ENCODE measurements at regions not wholly inside any gene's neighbourhood (a gene's known extent, or its start where the extent isn't known, plus 50 kb on each side); places are given as distances from the start of the nearest gene placed in this dataset.

DNA sequence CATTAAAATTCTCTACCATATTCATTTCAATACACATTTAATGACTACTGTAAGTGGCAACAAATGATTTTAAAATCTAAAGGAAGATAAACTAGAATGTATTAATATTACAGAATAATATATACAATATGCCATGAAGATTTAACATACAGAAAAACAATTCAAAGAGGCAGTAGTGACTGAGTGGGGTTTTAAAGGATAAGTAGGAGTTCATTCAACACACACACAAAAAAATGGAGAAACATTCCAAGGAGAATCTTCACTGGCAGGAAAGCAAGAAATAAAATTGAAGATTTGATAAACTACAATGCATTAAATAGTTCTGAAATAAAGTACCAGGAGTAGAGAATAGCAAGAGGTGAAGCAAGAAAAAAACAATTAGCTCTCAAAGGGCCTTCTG is 215.1 kb downstream of the IBTK start:
- no peak overlapping the region for H3K27ac ChIP-seq (ENCODE audit: low read depth, low read length, poor library complexity, severe bottlenecking)
- no peaks in the 10 kb centered on the region for H3K9me3 ChIP-seq (ENCODE audit: low read length)
- POLR2A ChIA-PET = interaction anchor here (0.5 kb wide), 1 partner anchor 211 kb away, joined by 3 read pairs; no protein-coding TSS in a partner anchor
- DNase-seq (ENCODE audit: low spot score) = no peak
- H4K20me1 ChIP-seq (ENCODE audit: insufficient read depth, low read length) = no peaks in the 10 kb centered on the region
- no peaks in the 10 kb centered on the region for H3K4me1 ChIP-seq (ENCODE audit: insufficient read depth, low read length, poor library complexity, severe bottlenecking)
- H3K4me3 ChIP-seq (ENCODE audit: low read depth, low read length, poor library complexity, severe bottlenecking) = no peak overlapping the region
- BruUV-seq (replicated peaks) = no TSS peak
- H2AFZ ChIP-seq (ENCODE audit: low read length) = no peak overlapping the region
- no peaks in the 10 kb centered on the region for H3K79me2 ChIP-seq (ENCODE audit: insufficient read depth, low read depth, low read length)
- intact Hi-C loops (cut with micrococcal nuclease; ENCODE audit: unreplicated experiment) = no loop called here
- no peak overlapping the region for H3K4me2 ChIP-seq (ENCODE audit: low read length)
- no peaks in the 10 kb centered on the region for H3K9me2 ChIP-seq (ENCODE audit: insufficient read depth, low read length)
- no peaks in the 10 kb centered on the region for H3K36me3 ChIP-seq (ENCODE audit: insufficient read depth, low read length)
- TF ChIP-seq, protein P1, sequence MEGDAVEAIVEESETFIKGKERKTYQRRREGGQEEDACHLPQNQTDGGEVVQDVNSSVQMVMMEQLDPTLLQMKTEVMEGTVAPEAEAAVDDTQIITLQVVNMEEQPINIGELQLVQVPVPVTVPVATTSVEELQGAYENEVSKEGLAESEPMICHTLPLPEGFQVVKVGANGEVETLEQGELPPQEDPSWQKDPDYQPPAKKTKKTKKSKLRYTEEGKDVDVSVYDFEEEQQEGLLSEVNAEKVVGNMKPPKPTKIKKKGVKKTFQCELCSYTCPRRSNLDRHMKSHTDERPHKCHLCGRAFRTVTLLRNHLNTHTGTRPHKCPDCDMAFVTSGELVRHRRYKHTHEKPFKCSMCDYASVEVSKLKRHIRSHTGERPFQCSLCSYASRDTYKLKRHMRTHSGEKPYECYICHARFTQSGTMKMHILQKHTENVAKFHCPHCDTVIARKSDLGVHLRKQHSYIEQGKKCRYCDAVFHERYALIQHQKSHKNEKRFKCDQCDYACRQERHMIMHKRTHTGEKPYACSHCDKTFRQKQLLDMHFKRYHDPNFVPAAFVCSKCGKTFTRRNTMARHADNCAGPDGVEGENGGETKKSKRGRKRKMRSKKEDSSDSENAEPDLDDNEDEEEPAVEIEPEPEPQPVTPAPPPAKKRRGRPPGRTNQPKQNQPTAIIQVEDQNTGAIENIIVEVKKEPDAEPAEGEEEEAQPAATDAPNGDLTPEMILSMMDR (conservative IDR thresholded peaks at IDR 0.05; ENCODE audit: low read length) = no peak
- no peak for TF ChIP-seq EZH2phosphoT487 (IDR thresholded peaks at IDR 0.05; ENCODE audit: borderline replicate concordance, low read depth, low read length)
- CTCF ChIA-PET (ENCODE audit: unreplicated experiment) = no interaction called here

DNA sequence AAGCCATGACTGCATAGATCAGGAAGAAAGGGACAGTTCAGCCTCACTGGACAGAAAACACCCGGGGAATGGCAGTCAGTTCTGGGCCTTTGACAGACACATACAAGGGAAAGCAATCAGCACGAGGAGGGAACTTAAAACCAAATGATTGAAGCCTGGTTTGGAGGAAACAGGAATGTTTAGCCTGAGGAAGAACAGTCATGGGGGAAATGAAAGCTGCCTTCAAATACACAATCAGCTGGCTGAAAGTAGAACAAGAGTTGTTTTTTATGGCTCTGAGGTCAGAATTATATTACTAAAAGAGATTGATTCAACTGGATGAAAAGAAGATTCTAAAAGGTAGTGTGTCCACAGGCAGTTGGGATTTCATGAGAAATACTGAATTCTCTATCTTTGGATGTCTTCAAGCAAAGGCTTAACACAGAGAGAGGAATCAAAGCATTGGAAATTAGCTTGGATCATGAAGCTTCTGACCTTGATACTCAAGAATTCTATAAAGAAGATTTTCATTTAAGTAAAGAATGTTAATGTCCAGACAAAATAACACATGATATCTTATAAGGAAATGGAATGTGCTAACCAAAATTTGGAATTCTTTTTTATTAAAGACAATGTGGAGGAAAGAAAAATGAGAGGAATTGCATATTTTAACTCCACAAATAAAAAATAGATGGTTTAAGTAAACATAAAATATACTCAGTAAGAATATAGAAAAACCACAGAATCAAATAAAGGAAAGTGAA is 216.6 kb downstream of the IBTK start:
- Histone ChIP-seq H3K4me3 (ENCODE audit: low read depth, low read length, poor library complexity, severe bottlenecking) (no peak overlapping the region), H3K9me3 (ENCODE audit: low read length) (no peaks in the 10 kb centered on the region), H3K27ac (ENCODE audit: low read depth, low read length, poor library complexity, severe bottlenecking) (no peak overlapping the region), H3K9me2 (ENCODE audit: insufficient read depth, low read length) (no peaks in the 10 kb centered on the region), H2AFZ (ENCODE audit: low read length) (no peak overlapping the region), H3K79me2 (ENCODE audit: insufficient read depth, low read depth, low read length) (no peaks in the 10 kb centered on the region), H3K4me2 (ENCODE audit: low read length) (no peak overlapping the region), H3K36me3 (ENCODE audit: insufficient read depth, low read length) (no peaks in the 10 kb centered on the region), H3K4me1 (ENCODE audit: insufficient read depth, low read length, poor library complexity, severe bottlenecking) (no peaks in the 10 kb centered on the region), H4K20me1 (ENCODE audit: insufficient read depth, low read length) (no peaks in the 10 kb centered on the region)
- intact Hi-C loops (cut with micrococcal nuclease; ENCODE audit: unreplicated experiment) = no loop called here
- DNase-seq (ENCODE audit: low spot score) = no peak
- no TSS peak for BruUV-seq (replicated peaks)
- no peak for TF ChIP-seq EZH2phosphoT487 (IDR thresholded peaks at IDR 0.05; ENCODE audit: borderline replicate concordance, low read depth, low read length)
- POLR2A ChIA-PET = no interaction called here
- CTCF ChIA-PET (ENCODE audit: unreplicated experiment) = no interaction called here

- no peaks in the 10 kb centered on the region for H4K20me1 ChIP-seq (ENCODE audit: insufficient read depth, low read length)
- no peak overlapping the region for H3K4me3 ChIP-seq (ENCODE audit: low read depth, low read length, poor library complexity, severe bottlenecking)
- no TSS peak for BruUV-seq (replicated peaks)
- H3K4me2 ChIP-seq (ENCODE audit: low read length) = no peak overlapping the region
- H3K27ac ChIP-seq (ENCODE audit: low read depth, low read length, poor library complexity, severe bottlenecking) = no peak overlapping the region
- TF ChIP-seq, protein P1 (conservative IDR thresholded peaks at IDR 0.05; ENCODE audit: low read length) = no peak
- TF ChIP-seq EZH2phosphoT487 (IDR thresholded peaks at IDR 0.05; ENCODE audit: borderline replicate concordance, low read depth, low read length) = no peak
- H2AFZ ChIP-seq (ENCODE audit: low read length) = no peak overlapping the region
- POLR2A ChIA-PET = no interaction called here
- CTCF ChIA-PET (ENCODE audit: unreplicated experiment) = no interaction called here
- no peaks in the 10 kb centered on the region for H3K36me3 ChIP-seq (ENCODE audit: insufficient read depth, low read length)
- H3K79me2 ChIP-seq (ENCODE audit: insufficient read depth, low read depth, low read length) = no peaks in the 10 kb centered on the region
- DNase-seq (ENCODE audit: low spot score) = no peak
- no peaks in the 10 kb centered on the region for H3K4me1 ChIP-seq (ENCODE audit: insufficient read depth, low read length, poor library complexity, severe bottlenecking)
- no peaks in the 10 kb centered on the region for H3K9me2 ChIP-seq (ENCODE audit: insufficient read depth, low read length)
- intact Hi-C loops (cut with micrococcal nuclease; ENCODE audit: unreplicated experiment) = no loop called here
- H3K9me3 ChIP-seq (ENCODE audit: low read length) = no peaks in the 10 kb centered on the region
Measured at GRCh38 chr6:82030301-82030700, 217.2 kb downstream of the IBTK start.

All from OCI-LY7 (cell line).